ENCODE measurements at regions not wholly inside any gene's neighbourhood (a gene's known extent, or its start where the extent isn't known, plus 50 kb on each side); places are given as distances from the start of the nearest gene placed in this dataset.

DNA sequence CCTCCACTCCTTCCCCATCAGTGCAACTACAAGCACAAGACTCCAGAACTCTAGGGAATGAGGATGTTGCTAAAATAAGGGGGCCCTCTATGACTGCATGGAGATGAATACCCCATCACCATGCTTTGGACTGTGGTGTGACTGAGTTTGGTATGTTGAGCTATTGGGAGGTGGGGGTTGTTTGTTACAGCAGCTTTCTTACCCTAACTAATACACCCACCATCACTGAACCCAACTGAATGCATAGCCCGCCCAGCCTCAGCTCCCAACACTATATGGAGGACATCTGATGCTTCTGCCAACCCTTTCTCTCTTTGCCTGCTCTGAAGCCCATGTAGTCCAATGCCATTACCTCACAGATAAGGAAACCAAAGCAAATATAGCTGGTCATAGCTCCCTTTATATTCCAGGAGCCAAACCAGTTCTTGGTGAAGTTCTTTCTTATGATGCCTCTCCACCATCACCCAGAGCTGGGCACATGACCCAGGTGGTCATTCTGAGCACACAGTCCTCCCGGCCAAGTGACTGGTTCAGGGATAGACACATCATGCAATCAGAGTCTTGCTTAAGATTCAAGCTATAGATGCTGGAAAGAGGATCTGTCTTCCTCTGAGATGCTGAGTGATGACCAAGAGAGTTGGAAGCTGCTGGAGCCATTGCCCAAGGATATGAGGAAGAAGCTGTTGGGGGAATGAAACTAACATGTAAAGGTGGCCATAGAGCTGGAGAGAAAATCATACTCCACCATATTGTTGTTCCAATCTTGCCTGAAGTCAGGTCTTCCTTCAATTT, 155.6 kb upstream of the HAAO start:
- Histone ChIP-seq H3K9me2 (ENCODE audit: insufficient read depth) (no peaks in the 10 kb centered on the region), H3K27me3 (ENCODE audit: insufficient read depth, low read length) (no peaks in the 10 kb centered on the region), H2AFZ (ENCODE audit: low read depth, low read length, poor library complexity, severe bottlenecking) (no peak overlapping the region), H3K4me2 (ENCODE audit: low read length) (no peak overlapping the region), H3K27ac (ENCODE audit: low read depth, low read length) (no peak overlapping the region), H3K79me2 (ENCODE audit: insufficient read depth, low read length) (no peaks in the 10 kb centered on the region), H3K36me3 (ENCODE audit: control insufficient read depth in 1 of 2, insufficient read depth in 2 of 2, low read length in 2 of 2) (no peaks in the 10 kb centered on the region), H3K9me3 (ENCODE audit: control insufficient read depth in 1 of 2, insufficient read depth in 1 of 2, low read depth in 1 of 2, low read length in 2 of 2) (no peaks in the 10 kb centered on the region), H3K4me1 (ENCODE audit: control insufficient read depth in 1 of 2, insufficient read depth in 2 of 2, low read length in 2 of 2) (no peaks in the 10 kb centered on the region), H3K4me3 (replicated peaks in 1 of 2; ENCODE audit: low read depth in 1 of 2, low read length in 2 of 2) (no peak overlapping the region), H4K20me1 (ENCODE audit: insufficient read depth) (no peaks in the 10 kb centered on the region), H3K9ac (ENCODE audit: low read length) (no peak overlapping the region)
- ChIA-PET CTCF (interaction anchor here (1.8 to 2.3 kb wide), 3 partner anchors 281 to 629 kb away, joined by 7 to 12 read pairs (median 10); no protein-coding TSS in a partner anchor), POLR2A (no interaction called here), RAD21 (ENCODE audit: low non-redundant PET in 1 of 2, low total read pairs in 2 of 2, uncharacterized antibody in 2 of 2, unreplicated experiment in 2 of 2) (interaction anchor here in 1 of 2 experiments (0.6 kb wide), 1 partner anchor 280 kb away, joined by 3 read pairs; no protein-coding TSS in a partner anchor)
- BruUV-seq (replicated peaks) = no TSS peak
- no peak for TF ChIP-seq JUND (IDR thresholded peaks at IDR 0.05)
- TF ChIP-seq EGR1 (IDR thresholded peaks at IDR 0.05; ENCODE audit: low read depth) = no peak
- TF ChIP-seq, protein P1, sequence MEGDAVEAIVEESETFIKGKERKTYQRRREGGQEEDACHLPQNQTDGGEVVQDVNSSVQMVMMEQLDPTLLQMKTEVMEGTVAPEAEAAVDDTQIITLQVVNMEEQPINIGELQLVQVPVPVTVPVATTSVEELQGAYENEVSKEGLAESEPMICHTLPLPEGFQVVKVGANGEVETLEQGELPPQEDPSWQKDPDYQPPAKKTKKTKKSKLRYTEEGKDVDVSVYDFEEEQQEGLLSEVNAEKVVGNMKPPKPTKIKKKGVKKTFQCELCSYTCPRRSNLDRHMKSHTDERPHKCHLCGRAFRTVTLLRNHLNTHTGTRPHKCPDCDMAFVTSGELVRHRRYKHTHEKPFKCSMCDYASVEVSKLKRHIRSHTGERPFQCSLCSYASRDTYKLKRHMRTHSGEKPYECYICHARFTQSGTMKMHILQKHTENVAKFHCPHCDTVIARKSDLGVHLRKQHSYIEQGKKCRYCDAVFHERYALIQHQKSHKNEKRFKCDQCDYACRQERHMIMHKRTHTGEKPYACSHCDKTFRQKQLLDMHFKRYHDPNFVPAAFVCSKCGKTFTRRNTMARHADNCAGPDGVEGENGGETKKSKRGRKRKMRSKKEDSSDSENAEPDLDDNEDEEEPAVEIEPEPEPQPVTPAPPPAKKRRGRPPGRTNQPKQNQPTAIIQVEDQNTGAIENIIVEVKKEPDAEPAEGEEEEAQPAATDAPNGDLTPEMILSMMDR (IDR thresholded peaks at IDR 0.05 in 2 of 3, conservative IDR thresholded peaks at IDR 0.05 in 1 of 3; ENCODE audit: borderline replicate concordance in 1 of 3, insufficient read depth in 1 of 3, low read depth in 2 of 3, low read length in 2 of 3) = no peak
- no peak for TF ChIP-seq FOSL1 (IDR thresholded peaks at IDR 0.05; ENCODE audit: low read depth)
- no peak for TF ChIP-seq ZFX (IDR thresholded peaks at IDR 0.05)
- no peak for TF ChIP-seq EZH2phosphoT487 (IDR thresholded peaks at IDR 0.05; ENCODE audit: borderline replicate concordance)
- TF ChIP-seq SIN3A (IDR thresholded peaks at IDR 0.05; ENCODE audit: low read depth) = no peak
- no peak for TF ChIP-seq SP1 (IDR thresholded peaks at IDR 0.05; ENCODE audit: low read depth)
- TF ChIP-seq, protein P2, sequence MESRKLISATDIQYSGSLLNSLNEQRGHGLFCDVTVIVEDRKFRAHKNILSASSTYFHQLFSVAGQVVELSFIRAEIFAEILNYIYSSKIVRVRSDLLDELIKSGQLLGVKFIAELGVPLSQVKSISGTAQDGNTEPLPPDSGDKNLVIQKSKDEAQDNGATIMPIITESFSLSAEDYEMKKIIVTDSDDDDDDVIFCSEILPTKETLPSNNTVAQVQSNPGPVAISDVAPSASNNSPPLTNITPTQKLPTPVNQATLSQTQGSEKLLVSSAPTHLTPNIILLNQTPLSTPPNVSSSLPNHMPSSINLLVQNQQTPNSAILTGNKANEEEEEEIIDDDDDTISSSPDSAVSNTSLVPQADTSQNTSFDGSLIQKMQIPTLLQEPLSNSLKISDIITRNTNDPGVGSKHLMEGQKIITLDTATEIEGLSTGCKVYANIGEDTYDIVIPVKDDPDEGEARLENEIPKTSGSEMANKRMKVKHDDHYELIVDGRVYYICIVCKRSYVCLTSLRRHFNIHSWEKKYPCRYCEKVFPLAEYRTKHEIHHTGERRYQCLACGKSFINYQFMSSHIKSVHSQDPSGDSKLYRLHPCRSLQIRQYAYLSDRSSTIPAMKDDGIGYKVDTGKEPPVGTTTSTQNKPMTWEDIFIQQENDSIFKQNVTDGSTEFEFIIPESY (IDR thresholded peaks at IDR 0.05; ENCODE audit: extremely low read depth, insufficient replicate concordance, low read length) = no peak
- TF ChIP-seq CEBPB (IDR thresholded peaks at IDR 0.05; ENCODE audit: low read depth) = no peak
- no peak for TF ChIP-seq TCF7L2 (IDR thresholded peaks at IDR 0.05; ENCODE audit: borderline replicate concordance, extremely low read depth, insufficient read depth, insufficient read length)
- TF ChIP-seq YY1 (IDR thresholded peaks at IDR 0.05; ENCODE audit: extremely low read depth, insufficient replicate concordance, low read depth, low read length) = no peak
- TF ChIP-seq POLR2A (IDR thresholded peaks at IDR 0.05; ENCODE audit: borderline replicate concordance, extremely low read depth, insufficient read depth, insufficient read length) = no peak
- no peak for TF ChIP-seq SRF (IDR thresholded peaks at IDR 0.05; ENCODE audit: low read depth)
- no peak for TF ChIP-seq RAD21 (IDR thresholded peaks at IDR 0.05; ENCODE audit: low read depth)
- TF ChIP-seq, protein P3, sequence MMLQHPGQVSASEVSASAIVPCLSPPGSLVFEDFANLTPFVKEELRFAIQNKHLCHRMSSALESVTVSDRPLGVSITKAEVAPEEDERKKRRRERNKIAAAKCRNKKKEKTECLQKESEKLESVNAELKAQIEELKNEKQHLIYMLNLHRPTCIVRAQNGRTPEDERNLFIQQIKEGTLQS (IDR thresholded peaks at IDR 0.05) = no peak
- TF ChIP-seq, protein P4, sequence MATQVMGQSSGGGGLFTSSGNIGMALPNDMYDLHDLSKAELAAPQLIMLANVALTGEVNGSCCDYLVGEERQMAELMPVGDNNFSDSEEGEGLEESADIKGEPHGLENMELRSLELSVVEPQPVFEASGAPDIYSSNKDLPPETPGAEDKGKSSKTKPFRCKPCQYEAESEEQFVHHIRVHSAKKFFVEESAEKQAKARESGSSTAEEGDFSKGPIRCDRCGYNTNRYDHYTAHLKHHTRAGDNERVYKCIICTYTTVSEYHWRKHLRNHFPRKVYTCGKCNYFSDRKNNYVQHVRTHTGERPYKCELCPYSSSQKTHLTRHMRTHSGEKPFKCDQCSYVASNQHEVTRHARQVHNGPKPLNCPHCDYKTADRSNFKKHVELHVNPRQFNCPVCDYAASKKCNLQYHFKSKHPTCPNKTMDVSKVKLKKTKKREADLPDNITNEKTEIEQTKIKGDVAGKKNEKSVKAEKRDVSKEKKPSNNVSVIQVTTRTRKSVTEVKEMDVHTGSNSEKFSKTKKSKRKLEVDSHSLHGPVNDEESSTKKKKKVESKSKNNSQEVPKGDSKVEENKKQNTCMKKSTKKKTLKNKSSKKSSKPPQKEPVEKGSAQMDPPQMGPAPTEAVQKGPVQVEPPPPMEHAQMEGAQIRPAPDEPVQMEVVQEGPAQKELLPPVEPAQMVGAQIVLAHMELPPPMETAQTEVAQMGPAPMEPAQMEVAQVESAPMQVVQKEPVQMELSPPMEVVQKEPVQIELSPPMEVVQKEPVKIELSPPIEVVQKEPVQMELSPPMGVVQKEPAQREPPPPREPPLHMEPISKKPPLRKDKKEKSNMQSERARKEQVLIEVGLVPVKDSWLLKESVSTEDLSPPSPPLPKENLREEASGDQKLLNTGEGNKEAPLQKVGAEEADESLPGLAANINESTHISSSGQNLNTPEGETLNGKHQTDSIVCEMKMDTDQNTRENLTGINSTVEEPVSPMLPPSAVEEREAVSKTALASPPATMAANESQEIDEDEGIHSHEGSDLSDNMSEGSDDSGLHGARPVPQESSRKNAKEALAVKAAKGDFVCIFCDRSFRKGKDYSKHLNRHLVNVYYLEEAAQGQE (IDR thresholded peaks at IDR 0.05; ENCODE audit: low read depth) = no peak
- ATAC-seq = no peak
- intact Hi-C loops (cut with micrococcal nuclease) = loop anchor here (1.0 to 5.0 kb wide), 7 partner anchors 89 to 659 kb away; no protein-coding TSS in a partner anchor
- no peak for DNase-seq (ENCODE audit: low read depth, low spot score)
